ENCODE measurements at regions not wholly inside any gene's neighbourhood (a gene's known extent, or its start where the extent isn't known, plus 50 kb on each side); places are given as distances from the start of the nearest gene placed in this dataset.

DNA sequence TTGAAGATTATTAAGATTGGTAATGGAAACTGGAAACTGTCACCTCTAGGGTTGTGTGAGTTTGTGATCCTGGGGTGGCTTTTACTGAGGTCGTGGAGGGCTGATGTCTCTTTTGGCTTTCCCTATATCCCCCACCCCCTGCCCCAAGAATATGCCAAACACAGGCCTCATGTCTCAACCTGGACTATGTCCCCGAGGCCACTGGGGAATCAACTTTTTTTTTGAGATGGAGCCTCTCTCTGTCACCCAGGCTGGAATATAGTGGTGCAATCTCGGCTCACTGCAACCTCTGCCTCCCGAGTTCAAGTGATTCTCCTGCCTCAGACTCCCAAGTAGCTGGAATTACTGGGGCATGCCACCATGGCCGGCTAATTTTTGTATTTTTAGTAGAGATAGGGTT is 83.3 kb upstream of the RALGAPA2 start:
- POLR2A ChIA-PET: no interaction called here

DNA sequence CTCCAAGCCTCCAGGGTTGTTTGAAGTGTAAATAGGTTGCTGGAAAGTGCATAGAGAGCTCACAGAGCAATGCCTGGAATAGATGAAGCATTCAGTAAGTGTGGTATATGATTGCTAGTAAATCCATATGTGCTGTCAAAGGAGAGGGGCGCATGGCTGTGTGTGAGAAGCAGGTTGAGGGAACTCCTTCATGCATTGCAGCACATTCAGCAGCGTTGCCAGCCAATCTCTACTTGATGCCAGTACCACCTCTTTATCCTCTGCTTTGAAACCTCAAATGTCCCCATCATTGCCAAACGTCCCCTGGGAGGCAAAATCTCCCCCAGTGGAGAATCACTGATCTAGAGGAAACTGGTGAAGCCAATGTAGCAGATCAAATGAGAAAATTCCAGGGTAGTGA is 82.7 kb upstream of the RALGAPA2 start:
- in situ Hi-C loops (cut with HindIII; ENCODE audit: low pct_unique_long_range_greater_than_20kb, low sequenced_read_pairs): no loop called here
- CTCF ChIA-PET: no interaction called here

More for the DNA sequence above, 83.3 kb upstream of the RALGAPA2 start:
- Histone ChIP-seq H3K36me3 (ENCODE audit: control insufficient read depth, insufficient read depth, low read length) (no peaks in the 10 kb centered on the region), H3K27me3 (ENCODE audit: control insufficient read depth, insufficient read depth, low read length) (0 out of 2 replicates have a peak, but pooled peaks cover 3% of the 10 kb centered on the region), H3K27ac (ENCODE audit: low read length) (no peak overlapping the region), H3K4me1 (ENCODE audit: control insufficient read depth, insufficient read depth, low read length) (no peaks in the 10 kb centered on the region), H3K9me3 (ENCODE audit: control insufficient read depth, insufficient read depth, low read depth, low read length) (no peaks in the 10 kb centered on the region), H3K4me3 (ENCODE audit: low read depth in 2 of 2, low read length in 2 of 2) (no peak overlapping the region)
- in situ Hi-C loops (cut with HindIII; ENCODE audit: low pct_unique_long_range_greater_than_20kb, low sequenced_read_pairs) (no loop called here), intact Hi-C loops (cut with micrococcal nuclease; ENCODE audit: unreplicated experiment) (no loop called here)
- no peak for DNase-seq (ENCODE audit: low read depth, low spot score)
- TF ChIP-seq, protein P1, sequence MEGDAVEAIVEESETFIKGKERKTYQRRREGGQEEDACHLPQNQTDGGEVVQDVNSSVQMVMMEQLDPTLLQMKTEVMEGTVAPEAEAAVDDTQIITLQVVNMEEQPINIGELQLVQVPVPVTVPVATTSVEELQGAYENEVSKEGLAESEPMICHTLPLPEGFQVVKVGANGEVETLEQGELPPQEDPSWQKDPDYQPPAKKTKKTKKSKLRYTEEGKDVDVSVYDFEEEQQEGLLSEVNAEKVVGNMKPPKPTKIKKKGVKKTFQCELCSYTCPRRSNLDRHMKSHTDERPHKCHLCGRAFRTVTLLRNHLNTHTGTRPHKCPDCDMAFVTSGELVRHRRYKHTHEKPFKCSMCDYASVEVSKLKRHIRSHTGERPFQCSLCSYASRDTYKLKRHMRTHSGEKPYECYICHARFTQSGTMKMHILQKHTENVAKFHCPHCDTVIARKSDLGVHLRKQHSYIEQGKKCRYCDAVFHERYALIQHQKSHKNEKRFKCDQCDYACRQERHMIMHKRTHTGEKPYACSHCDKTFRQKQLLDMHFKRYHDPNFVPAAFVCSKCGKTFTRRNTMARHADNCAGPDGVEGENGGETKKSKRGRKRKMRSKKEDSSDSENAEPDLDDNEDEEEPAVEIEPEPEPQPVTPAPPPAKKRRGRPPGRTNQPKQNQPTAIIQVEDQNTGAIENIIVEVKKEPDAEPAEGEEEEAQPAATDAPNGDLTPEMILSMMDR (IDR thresholded peaks at IDR 0.05): no peak
- TF ChIP-seq POLR2AphosphoS5 (IDR thresholded peaks at IDR 0.05; ENCODE audit: low read depth, low read length): no peak
- BruUV-seq (replicated peaks): no TSS peak
- CTCF ChIA-PET: no interaction called here
- ATAC-seq: no peak

DNA sequence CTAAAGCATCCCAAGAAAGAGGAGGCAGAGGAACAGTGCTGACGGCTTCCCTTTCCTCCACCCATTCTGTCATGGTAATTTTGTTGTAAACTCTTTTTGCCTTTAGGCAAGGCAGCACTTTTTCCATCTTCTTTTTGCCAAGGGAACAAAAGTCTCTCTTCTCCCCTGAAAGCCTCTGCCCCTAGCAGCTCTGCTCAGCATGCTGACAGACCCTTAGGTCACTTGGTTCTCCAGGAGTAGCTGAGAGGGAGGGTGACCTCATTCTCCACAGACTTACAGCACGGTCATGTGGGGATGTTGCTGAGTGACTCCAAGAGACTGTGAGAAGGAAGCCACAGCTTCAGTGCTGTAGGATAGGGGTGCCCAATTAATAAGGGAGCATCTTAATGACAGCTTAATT is 81.1 kb upstream of the RALGAPA2 start:
- Histone ChIP-seq H3K4me3 (ENCODE audit: low read depth in 2 of 2, low read length in 2 of 2) (no peak overlapping the region), H3K27me3 (ENCODE audit: control insufficient read depth, insufficient read depth, low read length) (peaks cover 8% of the 10 kb centered on the region; the same call in 1 of the 2 replicates), H3K27ac (ENCODE audit: low read length) (no peak overlapping the region), H3K4me1 (ENCODE audit: control insufficient read depth, insufficient read depth, low read length) (no peaks in the 10 kb centered on the region), H3K36me3 (ENCODE audit: control insufficient read depth, insufficient read depth, low read length) (no peaks in the 10 kb centered on the region), H3K9me3 (ENCODE audit: control insufficient read depth, insufficient read depth, low read depth, low read length) (no peaks in the 10 kb centered on the region)
- CTCF ChIA-PET: no interaction called here
- no peak for ATAC-seq
- intact Hi-C loops (cut with micrococcal nuclease; ENCODE audit: unreplicated experiment) (no loop called here), in situ Hi-C loops (cut with HindIII; ENCODE audit: low pct_unique_long_range_greater_than_20kb, low sequenced_read_pairs) (no loop called here)
- TF ChIP-seq POLR2AphosphoS5 (IDR thresholded peaks at IDR 0.05; ENCODE audit: low read depth, low read length) (no peak), TCF7L2 (IDR thresholded peaks at IDR 0.05; ENCODE audit: low read depth, low read length) (no peak), SIN3A (IDR thresholded peaks at IDR 0.05; ENCODE audit: borderline replicate concordance, insufficient read depth, low read depth, low read length) (no peak)
- TF ChIP-seq, protein P1 (IDR thresholded peaks at IDR 0.05): no peak
- TF ChIP-seq, protein P2, sequence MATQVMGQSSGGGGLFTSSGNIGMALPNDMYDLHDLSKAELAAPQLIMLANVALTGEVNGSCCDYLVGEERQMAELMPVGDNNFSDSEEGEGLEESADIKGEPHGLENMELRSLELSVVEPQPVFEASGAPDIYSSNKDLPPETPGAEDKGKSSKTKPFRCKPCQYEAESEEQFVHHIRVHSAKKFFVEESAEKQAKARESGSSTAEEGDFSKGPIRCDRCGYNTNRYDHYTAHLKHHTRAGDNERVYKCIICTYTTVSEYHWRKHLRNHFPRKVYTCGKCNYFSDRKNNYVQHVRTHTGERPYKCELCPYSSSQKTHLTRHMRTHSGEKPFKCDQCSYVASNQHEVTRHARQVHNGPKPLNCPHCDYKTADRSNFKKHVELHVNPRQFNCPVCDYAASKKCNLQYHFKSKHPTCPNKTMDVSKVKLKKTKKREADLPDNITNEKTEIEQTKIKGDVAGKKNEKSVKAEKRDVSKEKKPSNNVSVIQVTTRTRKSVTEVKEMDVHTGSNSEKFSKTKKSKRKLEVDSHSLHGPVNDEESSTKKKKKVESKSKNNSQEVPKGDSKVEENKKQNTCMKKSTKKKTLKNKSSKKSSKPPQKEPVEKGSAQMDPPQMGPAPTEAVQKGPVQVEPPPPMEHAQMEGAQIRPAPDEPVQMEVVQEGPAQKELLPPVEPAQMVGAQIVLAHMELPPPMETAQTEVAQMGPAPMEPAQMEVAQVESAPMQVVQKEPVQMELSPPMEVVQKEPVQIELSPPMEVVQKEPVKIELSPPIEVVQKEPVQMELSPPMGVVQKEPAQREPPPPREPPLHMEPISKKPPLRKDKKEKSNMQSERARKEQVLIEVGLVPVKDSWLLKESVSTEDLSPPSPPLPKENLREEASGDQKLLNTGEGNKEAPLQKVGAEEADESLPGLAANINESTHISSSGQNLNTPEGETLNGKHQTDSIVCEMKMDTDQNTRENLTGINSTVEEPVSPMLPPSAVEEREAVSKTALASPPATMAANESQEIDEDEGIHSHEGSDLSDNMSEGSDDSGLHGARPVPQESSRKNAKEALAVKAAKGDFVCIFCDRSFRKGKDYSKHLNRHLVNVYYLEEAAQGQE (IDR thresholded peaks at IDR 0.05; ENCODE audit: insufficient read depth in 1 of 2, low read depth in 2 of 2, low read length in 1 of 2): no peak
- POLR2A ChIA-PET: no interaction called here
- no TSS peak for BruUV-seq (replicated peaks)
- DNase-seq (ENCODE audit: low read depth, low spot score): no peak

More for the DNA sequence above, 82.7 kb upstream of the RALGAPA2 start:
- Histone ChIP-seq H3K4me1 (ENCODE audit: control insufficient read depth, insufficient read depth, low read length) (no peaks in the 10 kb centered on the region), H3K27me3 (ENCODE audit: control insufficient read depth, insufficient read depth, low read length) (peaks cover 3% of the 10 kb centered on the region; the same call in 1 of the 2 replicates), H3K36me3 (ENCODE audit: control insufficient read depth, insufficient read depth, low read length) (no peaks in the 10 kb centered on the region), H3K4me3 (ENCODE audit: low read depth in 2 of 2, low read length in 2 of 2) (no peak overlapping the region), H3K9me3 (ENCODE audit: control insufficient read depth, insufficient read depth, low read depth, low read length) (no peaks in the 10 kb centered on the region), H3K27ac (ENCODE audit: low read length) (no peak overlapping the region)
- no peak for ATAC-seq
- intact Hi-C loops (cut with micrococcal nuclease; ENCODE audit: unreplicated experiment): no loop called here
- BruUV-seq (replicated peaks): no TSS peak
- POLR2A ChIA-PET: no interaction called here
- no peak for DNase-seq (ENCODE audit: low read depth, low spot score)
- TF ChIP-seq TCF7L2 (IDR thresholded peaks at IDR 0.05; ENCODE audit: low read depth, low read length): no peak
- TF ChIP-seq, protein P2 (IDR thresholded peaks at IDR 0.05; ENCODE audit: insufficient read depth in 1 of 2, low read depth in 2 of 2, low read length in 1 of 2): no peak
- no peak for TF ChIP-seq SIN3A (IDR thresholded peaks at IDR 0.05; ENCODE audit: borderline replicate concordance, insufficient read depth, low read depth, low read length)
